Testis (tissue), 2 donors: ENCODE measurements at regions not wholly inside any gene's neighbourhood (a gene's known extent, or its start where the extent isn't known, plus 50 kb on each side); places are given as distances from the start of the nearest gene placed in this dataset.
"Not testable (repeated sequence)": the region's sequence is repeated elsewhere in the genome, so short reads cannot be mapped to it uniquely, and the experiment has no call there.

Experiments used
- DNase-seq: peaks from one replicate; pipeline ENCODE4 v3.0.0-alpha.2; 2019
- H3K27ac ChIP-seq, 2 donors: fragments of 200-600 bp; sonication (generic); one replicate each; pipeline ENCODE4 v1.5.1; 2019
- H3K27me3 ChIP-seq: fragments of 200-600 bp; sonication (generic); one replicate; pipeline ENCODE4 v1.5.1; 2019
- H3K36me3 ChIP-seq: fragments of 200-600 bp; sonication (generic); one replicate; pipeline ENCODE4 v1.5.1; 2017; ENCODE audit warnings: low read depth; ENCODE audit errors: missing control alignments
- H3K4me1 ChIP-seq: fragments of 200-600 bp; sonication (generic); one replicate; pipeline ENCODE4 v1.5.1; 2019
- H3K4me3 ChIP-seq, 2 donors: fragments of 200-600 bp; sonication (generic); one replicate each; pipeline ENCODE4 v1.5.1; 2017 to 2019
- H3K9me3 ChIP-seq: fragments of 200-600 bp; sonication (generic); one replicate; pipeline ENCODE4 v1.5.1; 2017
- CTCF ChIP-seq, 3 experiments: fragments of 450-650 bp in 2 of 3; fragments of 200-600 bp in 1 of 3; sonication (generic) in 1 of 3; IDR thresholded peaks; one replicate each; pipeline ENCODE4 v1.5.1; 2016 to 2019; ENCODE audit warnings: antibody characterized with exemption in 3 of 3, mild to moderate bottlenecking in 2 of 3, moderate library complexity in 1 of 3
- POLR2A ChIP-seq: fragments of 450-650 bp; IDR thresholded peaks from one replicate; pipeline ENCODE4 v1.6.1; 2017; ENCODE audit warnings: antibody characterized with exemption, mild to moderate bottlenecking, moderate library complexity
- WGBS, 2 donors: methylation state at CpG; one replicate each; pipeline ENCODE4 v1.1.5; 2018; 5-methylcytosine and 5-hydroxymethylcytosine counted together
- intact Hi-C: fragments of 100-400 bp; cut with DNase I; formaldehyde crosslinking; loops from one replicate; pipeline ENCODE4 v1.15.1; 2023; ENCODE audit warnings: low total_unique reads

DNA sequence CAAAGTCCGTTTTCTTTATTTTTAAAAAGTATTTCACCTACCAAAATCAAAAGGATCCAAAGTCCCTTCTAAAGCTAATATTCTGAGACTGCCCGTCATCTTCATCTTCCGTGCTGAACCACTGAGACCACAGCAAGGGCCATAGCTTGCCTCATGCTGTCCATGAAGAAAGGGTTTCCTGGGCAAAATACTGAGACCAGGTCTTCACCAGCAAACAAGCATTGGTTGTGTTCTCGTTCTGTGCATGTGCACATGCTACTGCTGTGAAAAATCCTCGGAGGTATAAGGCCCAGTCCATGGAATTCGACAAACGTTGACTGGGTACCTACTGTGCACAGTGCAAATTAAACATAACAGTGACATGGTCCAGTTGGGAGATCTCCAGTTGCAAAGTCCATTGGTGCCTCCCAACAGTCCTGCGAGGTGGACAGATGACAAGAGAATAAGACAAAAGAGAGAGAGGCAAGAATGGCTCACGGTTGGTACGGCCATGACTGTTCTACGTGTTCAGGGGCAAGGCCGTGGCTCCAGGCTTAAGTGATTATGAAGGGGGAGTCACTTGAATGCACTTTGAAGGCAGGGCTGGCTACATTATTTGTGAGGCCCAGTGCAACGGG, 192.6 kb upstream of the GLI2 start:
- no peaks in the 10 kb centered on the region for H3K36me3 ChIP-seq
- no peaks in the 10 kb centered on the region for H3K4me1 ChIP-seq
- intact Hi-C loops: no loop called here
- no peaks in the 10 kb centered on the region for H3K27me3 ChIP-seq
- DNase-seq: no peak
- WGBS, 2 donors: 90 to 95% methylated on average over 13 of the region's 13 CpGs
- no peak overlapping the region for H3K4me3 ChIP-seq
- TF ChIP-seq POLR2A: no peak
- no peak for TF ChIP-seq CTCF (IDR thresholded peaks at IDR 0.05)
- H3K27ac ChIP-seq: no peak overlapping the region
- no peaks in the 10 kb centered on the region for H3K9me3 ChIP-seq

DNA sequence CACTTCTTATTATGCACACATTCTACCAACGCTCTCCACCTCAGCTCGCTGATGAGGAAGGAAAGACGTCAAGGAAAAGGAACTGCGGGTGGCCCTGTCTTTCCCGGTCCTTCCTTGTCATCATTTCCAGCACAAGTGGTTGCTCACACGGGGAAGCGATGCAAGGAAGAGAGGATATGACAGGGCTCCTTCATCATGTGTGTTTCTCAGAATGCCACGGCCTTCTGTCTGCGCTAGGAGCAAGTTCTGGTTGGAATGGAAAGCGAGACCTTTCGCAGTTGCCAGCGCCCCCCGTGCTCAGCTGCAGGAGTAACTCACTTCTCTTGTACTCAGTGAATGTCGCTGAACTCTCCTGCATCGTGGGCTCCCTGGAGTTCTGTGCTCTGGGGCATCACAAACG, 191.8 kb upstream of the GLI2 start:
- H3K27ac ChIP-seq: no peak overlapping the region
- no peaks in the 10 kb centered on the region for H3K36me3 ChIP-seq
- no peak overlapping the region for H3K4me3 ChIP-seq
- no peak for TF ChIP-seq CTCF (IDR thresholded peaks at IDR 0.05)
- no peak for TF ChIP-seq POLR2A
- WGBS, 2 donors: 74 to 78% methylated on average over 16 of the region's 16 CpGs
- no peaks in the 10 kb centered on the region for H3K4me1 ChIP-seq
- no peaks in the 10 kb centered on the region for H3K9me3 ChIP-seq
- DNase-seq: no peak
- intact Hi-C loops: no loop called here
- no peaks in the 10 kb centered on the region for H3K27me3 ChIP-seq

DNA sequence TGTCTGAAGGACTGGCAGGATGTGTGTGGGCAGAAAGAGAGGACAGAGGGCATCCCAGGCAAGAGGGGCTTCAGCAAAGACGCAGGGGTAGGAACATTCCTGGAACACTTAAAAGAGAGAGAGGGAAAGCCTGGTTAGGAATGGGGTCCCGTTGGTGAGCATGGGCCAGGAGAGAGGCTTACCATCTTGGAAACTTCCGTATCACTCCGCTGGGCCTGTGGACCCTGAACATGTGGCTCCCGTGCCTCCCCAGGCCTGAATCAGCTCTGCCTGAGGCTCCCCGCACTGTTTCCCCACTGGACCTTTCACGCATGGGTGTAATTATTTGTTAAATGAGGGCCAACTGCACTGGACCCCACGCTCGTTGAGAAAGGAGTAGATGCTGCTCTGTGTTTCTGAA, 191.1 kb upstream of the GLI2 start:
- Histone ChIP-seq H3K27ac (no peak overlapping the region), H3K36me3 (no peaks in the 10 kb centered on the region), H3K4me1 (no peaks in the 10 kb centered on the region), H3K9me3 (no peaks in the 10 kb centered on the region), H3K4me3 (no peak overlapping the region), H3K27me3 (no peaks in the 10 kb centered on the region)
- intact Hi-C loops: no loop called here
- DNase-seq: no peak
- 81 to 82% methylated on average over 9 of the region's 9 CpGs for WGBS, 2 donors
- TF ChIP-seq POLR2A: no peak
- no peak for TF ChIP-seq CTCF (IDR thresholded peaks at IDR 0.05)

DNA sequence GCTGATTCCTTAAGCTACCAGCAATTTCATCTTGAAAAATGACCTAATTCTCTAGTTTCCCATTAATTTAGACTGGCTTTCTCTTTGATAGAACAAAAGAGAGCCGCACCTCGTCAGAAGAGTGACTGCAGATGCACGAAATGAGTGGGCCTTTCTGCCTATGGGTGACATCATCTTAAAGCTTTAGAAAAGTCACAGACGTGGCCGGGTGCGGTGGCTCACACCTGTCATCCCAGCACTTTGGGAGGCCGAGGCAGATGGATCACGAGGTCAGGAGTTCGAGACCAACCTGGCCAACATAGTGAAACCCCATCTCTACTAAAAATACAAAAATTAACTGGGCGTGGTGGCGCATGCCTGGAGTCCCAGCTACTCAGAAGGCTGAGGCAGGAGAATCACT, 190.7 kb upstream of the GLI2 start:
- H3K4me3 ChIP-seq, H3K9me3 ChIP-seq, H3K36me3 ChIP-seq, H3K27me3 ChIP-seq, H3K4me1 ChIP-seq, DNase-seq, H3K27ac ChIP-seq, intact Hi-C loops: not testable (repeated sequence)
- 91 to 93% methylated on average over 11 of the region's 11 CpGs for WGBS, 2 donors

- 80 to 81% methylated on average over 8 of the region's 8 CpGs for WGBS, 2 donors
- intact Hi-C loops: no loop called here
- no peak overlapping the region for H3K27ac ChIP-seq
- H3K9me3 ChIP-seq: no peaks in the 10 kb centered on the region
- no peaks in the 10 kb centered on the region for H3K36me3 ChIP-seq
- no peaks in the 10 kb centered on the region for H3K27me3 ChIP-seq
- no peak overlapping the region for H3K4me3 ChIP-seq
- TF ChIP-seq CTCF (IDR thresholded peaks at IDR 0.05): no peak
- TF ChIP-seq POLR2A: no peak
- no peak for DNase-seq
- peaks cover 7% of the 10 kb centered on the region for H3K4me1 ChIP-seq
These were observed 190.1 kb upstream of the GLI2 start for GRCh38 chr2:120545521-120546047.
